ENCODE measurements at regions not wholly inside any gene's neighbourhood (a gene's known extent, or its start where the extent isn't known, plus 50 kb on each side); places are given as distances from the start of the nearest gene placed in this dataset.
"Not testable (repeated sequence)": the region's sequence is repeated elsewhere in the genome, so short reads cannot be mapped to it uniquely, and the experiment has no call there.

- Mint-ChIP-seq H3K4me1 (ENCODE audit: low read depth) (no peaks in the 10 kb centered on the region), H3K9me3 (no peaks in the 10 kb centered on the region), H3K27ac (no peak overlapping the region), H3K36me3 (ENCODE audit: low read depth) (no peaks in the 10 kb centered on the region), H3K4me3 (no peak overlapping the region), H3K27me3 (ENCODE audit: insufficient read depth) (peaks cover 3% of the 10 kb centered on the region)
- TF ChIP-seq, protein P1, sequence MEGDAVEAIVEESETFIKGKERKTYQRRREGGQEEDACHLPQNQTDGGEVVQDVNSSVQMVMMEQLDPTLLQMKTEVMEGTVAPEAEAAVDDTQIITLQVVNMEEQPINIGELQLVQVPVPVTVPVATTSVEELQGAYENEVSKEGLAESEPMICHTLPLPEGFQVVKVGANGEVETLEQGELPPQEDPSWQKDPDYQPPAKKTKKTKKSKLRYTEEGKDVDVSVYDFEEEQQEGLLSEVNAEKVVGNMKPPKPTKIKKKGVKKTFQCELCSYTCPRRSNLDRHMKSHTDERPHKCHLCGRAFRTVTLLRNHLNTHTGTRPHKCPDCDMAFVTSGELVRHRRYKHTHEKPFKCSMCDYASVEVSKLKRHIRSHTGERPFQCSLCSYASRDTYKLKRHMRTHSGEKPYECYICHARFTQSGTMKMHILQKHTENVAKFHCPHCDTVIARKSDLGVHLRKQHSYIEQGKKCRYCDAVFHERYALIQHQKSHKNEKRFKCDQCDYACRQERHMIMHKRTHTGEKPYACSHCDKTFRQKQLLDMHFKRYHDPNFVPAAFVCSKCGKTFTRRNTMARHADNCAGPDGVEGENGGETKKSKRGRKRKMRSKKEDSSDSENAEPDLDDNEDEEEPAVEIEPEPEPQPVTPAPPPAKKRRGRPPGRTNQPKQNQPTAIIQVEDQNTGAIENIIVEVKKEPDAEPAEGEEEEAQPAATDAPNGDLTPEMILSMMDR (IDR thresholded peaks at IDR 0.05): no peak
- DNase-seq: no peak
Observed at GRCh38 chr16:51984395-51984794, 562.5 kb downstream of the TOX3 start.

- H3K27me3 Mint-ChIP-seq (ENCODE audit: insufficient read depth): peaks cover 3% of the 10 kb centered on the region
- H3K27ac Mint-ChIP-seq: no peak overlapping the region
- TF ChIP-seq, protein P1 (IDR thresholded peaks at IDR 0.05): peak; percentile 93
- peak; percentile 68 for DNase-seq
- H3K36me3 Mint-ChIP-seq (ENCODE audit: low read depth): no peaks in the 10 kb centered on the region
- H3K9me3 Mint-ChIP-seq: no peaks in the 10 kb centered on the region
- H3K4me1 Mint-ChIP-seq (ENCODE audit: low read depth): no peaks in the 10 kb centered on the region
- no peak overlapping the region for H3K4me3 Mint-ChIP-seq
Observed at GRCh38 chr16:51982715-51983680, 563.9 kb downstream of the TOX3 start.

- TF ChIP-seq, protein P1 (IDR thresholded peaks at IDR 0.05): no peak
- Mint-ChIP-seq H3K4me1 (ENCODE audit: low read depth) (no peaks in the 10 kb centered on the region), H3K27me3 (ENCODE audit: insufficient read depth) (peaks cover 3% of the 10 kb centered on the region), H3K9me3 (no peaks in the 10 kb centered on the region), H3K36me3 (ENCODE audit: low read depth) (no peaks in the 10 kb centered on the region), H3K4me3 (no peak overlapping the region), H3K27ac (no peak overlapping the region)
- DNase-seq: no peak
Observed at GRCh38 chr16:51981725-51982124, 565.2 kb downstream of the TOX3 start.

GRCh38 chr16:51977506-51977905, 569.4 kb downstream of the TOX3 start:
- not testable (repeated sequence) for H3K36me3 Mint-ChIP-seq (ENCODE audit: low read depth); DNase-seq; H3K27ac Mint-ChIP-seq; H3K27me3 Mint-ChIP-seq (ENCODE audit: insufficient read depth); H3K4me1 Mint-ChIP-seq (ENCODE audit: low read depth); H3K4me3 Mint-ChIP-seq; H3K9me3 Mint-ChIP-seq

GRCh38 chr16:51971184-51971583, 575.8 kb downstream of the TOX3 start:
- peak; percentile 34 for DNase-seq
- H3K9me3 Mint-ChIP-seq: no peaks in the 10 kb centered on the region
- peaks cover 4% of the 10 kb centered on the region for H3K27me3 Mint-ChIP-seq (ENCODE audit: insufficient read depth)
- TF ChIP-seq, protein P1 (IDR thresholded peaks at IDR 0.05): peak; percentile 75
- H3K27ac Mint-ChIP-seq: no peak overlapping the region
- H3K4me1 Mint-ChIP-seq (ENCODE audit: low read depth): peaks cover 15% of the 10 kb centered on the region
- H3K4me3 Mint-ChIP-seq: no peak overlapping the region
- H3K36me3 Mint-ChIP-seq (ENCODE audit: low read depth): no peaks in the 10 kb centered on the region

DNA sequence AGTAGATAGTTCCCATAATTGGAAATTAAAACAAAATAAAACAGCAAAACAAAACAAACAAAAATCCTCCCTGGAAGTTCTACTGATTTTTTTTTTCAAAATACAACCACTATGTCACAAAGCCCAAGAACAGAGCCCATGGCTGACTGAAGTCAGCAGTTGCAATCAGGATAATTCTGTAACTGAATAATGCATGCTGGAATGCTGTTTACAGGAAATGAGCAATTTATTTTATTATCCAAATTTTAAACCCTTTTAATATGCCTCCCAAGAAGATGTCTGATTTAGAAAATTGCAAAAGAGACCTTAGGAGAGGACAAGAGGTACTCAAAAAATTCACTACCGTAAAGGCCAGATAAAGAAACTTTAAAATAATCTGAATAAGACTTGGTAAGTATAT, 578.2 kb downstream of the TOX3 start:
- Mint-ChIP-seq H3K4me3 (no peak overlapping the region), H3K9me3 (no peaks in the 10 kb centered on the region), H3K27me3 (ENCODE audit: insufficient read depth) (peaks cover 4% of the 10 kb centered on the region), H3K27ac (no peak overlapping the region), H3K4me1 (ENCODE audit: low read depth) (peaks cover 15% of the 10 kb centered on the region), H3K36me3 (ENCODE audit: low read depth) (no peaks in the 10 kb centered on the region)
- DNase-seq: peak; percentile 26
- TF ChIP-seq, protein P1 (IDR thresholded peaks at IDR 0.05): no peak

All from HFFc6 (cell line).